Stimulated activated CD4-positive, alpha-beta T cell treated with anti-CD3 and anti-CD28 coated beads, Interleukin-1b, Interleukin-23, amount 100 ng/mL, for 4 hours (primary cell): ENCODE measurements at regions not wholly inside any gene's neighbourhood (a gene's known extent, or its start where the extent isn't known, plus 50 kb on each side); places are given as distances from the start of the nearest gene placed in this dataset.

Experiments
- DNase-seq, 2 donors: peaks; one replicate each; pipeline ENCODE4 v3.0.0-alpha.2; 2020; ENCODE audit warnings: low read depth in 2 of 2

DNA sequence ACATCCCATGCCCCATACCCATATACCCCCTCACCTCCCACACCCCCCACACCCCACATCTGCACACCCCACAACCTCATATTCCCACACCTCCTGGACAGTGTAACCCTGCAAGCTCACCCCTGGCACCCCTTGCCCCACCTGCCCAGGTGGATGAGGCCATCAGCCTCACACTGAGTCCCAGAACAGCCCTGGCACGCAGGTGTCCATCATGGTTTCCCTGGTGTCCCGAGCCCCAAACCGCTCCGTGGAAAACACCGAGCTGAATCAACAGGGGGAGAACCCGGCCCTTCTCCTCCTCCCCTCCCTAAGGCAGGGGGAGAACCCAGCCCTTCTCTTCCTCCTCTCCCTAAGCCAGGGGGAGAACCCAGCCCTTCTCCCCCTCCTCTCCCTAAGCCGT lies 415.6 kb upstream of the SALL3 start:
- DNase-seq = no peak

- DNase-seq = no peak
Observed at GRCh38 chr18:78564518-78564917, 415.1 kb upstream of the SALL3 start.

DNA sequence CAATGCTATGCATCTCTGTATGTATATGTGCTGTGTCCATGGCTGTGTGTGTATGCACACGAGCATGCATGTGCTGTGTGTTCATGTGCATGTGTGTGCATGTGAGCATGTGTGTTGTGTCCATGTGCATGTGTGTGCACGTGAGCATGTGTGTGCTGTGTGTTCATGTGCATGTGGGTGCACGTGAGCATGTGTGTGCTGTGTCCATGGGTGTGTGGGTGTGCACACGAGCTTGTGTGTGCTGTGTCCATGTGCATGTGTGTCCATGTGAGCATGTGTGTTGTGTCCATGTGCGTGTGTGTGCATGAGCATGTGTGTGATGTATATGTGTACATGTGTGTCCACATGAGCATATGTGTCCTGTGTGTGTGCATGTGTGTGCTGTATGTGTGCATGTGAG lies 414.4 kb upstream of the SALL3 start:
- DNase-seq = no peak

GRCh38 chr18:78566065-78566464 lies 413.6 kb upstream of the SALL3 start:
- DNase-seq = no peak

DNA sequence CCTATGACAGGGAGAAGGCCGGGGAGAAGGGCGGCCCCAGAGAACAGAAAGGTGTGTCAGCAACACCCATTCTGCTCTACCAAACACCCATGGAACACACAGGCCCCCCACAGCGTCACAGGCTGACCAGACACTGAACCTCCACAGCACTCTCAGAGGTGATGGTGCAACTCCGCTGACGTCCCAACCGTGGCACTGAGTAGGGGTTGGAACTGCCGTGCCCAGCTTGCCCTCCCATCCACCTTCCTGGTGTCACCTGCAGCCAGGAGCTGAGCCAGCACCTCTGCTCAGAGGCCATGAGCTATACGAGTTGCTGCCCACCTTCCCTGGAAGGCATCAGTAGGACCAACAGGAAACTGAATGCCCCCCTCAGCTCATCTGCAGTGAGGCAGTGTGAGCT lies 412.9 kb upstream of the SALL3 start:
- DNase-seq = no peak

DNA sequence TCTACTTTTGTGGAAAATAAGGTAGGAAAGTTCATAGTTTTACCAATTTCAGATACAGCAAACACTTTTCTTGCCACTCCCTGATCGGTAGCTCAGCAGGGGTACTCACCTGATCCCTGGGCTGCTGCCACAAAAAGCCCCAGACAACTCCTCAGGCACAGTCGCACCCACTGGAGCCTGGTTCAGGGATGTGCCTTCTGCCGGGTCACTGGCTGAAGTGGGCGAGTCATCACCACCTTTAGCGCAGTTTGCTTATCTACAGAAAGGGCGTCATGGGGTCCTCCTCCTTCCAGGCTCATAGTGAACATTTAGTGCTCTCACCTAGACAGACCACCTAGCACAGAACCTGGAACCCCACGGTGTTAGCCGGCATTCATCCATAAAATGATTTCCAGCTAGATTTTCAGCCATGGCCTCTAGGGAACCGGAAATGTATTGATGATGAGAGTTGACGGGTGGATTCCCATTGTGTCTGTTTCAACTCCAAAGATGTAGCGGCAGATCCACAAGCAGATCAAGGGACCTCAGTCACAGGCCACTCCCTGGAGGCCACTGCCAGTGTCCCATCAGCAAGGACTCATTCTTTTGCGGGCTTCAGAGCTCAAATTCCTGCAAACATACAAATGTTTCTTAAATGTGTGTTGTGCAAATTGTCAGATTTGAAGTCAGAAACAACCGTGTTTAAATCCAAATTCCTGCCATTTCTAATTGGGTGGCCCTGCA lies 408.4 kb upstream of the SALL3 start:
- DNase-seq = no peak

DNA sequence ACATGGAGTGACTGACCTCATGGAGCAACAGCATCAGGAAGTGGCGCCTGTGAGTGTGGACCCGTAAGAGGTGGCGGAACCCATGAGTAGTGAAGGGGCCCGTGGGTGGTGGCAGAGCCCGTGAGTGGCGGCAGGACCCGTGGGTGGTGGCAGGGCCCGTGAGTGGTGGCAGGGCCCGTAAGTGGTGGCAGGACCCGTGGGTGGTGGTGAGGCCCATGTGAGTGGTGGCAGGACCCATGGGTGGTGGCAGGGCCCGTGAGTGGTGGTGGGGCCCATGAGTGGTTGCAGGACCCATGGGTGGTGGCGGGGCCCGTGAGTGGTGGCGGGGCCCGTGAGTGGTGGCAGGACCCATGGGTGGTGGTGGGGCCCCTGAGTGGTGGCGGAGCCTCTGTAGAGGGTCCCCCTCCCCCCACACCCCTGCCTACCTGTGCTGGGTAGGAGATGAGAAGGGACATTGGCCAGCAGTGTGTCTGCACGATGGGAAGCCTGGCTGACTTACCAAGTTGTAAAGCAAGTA lies 407.7 kb upstream of the SALL3 start:
- DNase-seq = no peak

- DNase-seq = no peak
Observed at GRCh38 chr18:78573773-78574172, 405.8 kb upstream of the SALL3 start.

DNA sequence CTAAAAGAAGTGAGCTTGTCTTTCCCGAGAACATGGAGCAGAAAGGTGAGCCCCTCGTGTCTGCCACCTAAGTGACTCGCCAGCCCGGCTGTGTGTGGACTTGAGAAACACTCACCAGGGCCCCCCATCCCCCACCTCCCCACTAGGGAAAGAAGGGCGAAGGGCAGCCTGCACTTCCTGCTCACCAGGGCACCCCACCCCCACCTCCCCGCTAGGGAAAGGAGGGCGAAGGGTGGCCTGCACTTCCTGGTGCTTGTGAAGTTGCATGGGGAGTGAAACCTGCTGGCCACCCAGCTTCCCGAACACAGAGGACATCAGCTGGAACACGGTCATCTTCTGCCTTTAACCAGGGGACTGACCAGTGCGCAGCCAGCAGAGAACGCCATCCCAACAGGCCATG lies 402.7 kb upstream of the SALL3 start:
- no peak for DNase-seq

- no peak for DNase-seq
Observed at GRCh38 chr18:78579449-78579848, 400.2 kb upstream of the SALL3 start.

DNA sequence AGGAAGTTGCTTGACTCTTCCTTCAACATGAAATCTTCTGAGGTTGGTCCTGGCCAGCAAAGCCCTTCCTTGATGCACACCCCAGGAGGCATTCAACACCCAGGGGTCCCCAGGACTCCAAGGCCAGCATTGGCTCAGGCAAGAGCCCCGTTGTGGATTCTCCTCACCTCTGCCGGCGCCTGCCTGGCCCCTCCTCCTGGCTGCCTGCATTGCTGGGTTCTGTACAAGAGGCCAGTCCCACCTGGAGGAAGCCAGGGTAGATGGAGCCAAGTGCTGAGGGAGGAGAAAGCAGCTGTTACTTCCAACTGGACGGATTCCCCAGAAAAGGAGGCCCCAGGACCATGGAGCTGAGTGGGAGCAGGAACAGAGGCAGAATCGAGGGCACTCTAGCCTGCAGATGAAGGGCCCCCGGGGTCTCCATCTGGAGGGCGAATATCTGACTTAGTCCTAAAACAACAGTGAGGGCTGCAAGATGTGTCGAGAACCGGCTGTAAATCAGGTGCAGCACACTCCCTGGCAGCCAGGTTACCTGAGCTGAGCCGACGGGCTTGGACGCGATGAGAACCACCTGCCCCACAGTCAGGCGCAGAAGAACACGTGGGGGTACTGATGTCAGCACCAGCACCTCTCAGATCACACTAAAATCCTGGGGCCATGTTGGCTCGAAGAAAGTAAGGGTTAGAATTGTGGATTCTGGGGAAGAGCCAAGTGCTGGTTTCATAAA lies 399.6 kb upstream of the SALL3 start:
- DNase-seq = no peak

DNA sequence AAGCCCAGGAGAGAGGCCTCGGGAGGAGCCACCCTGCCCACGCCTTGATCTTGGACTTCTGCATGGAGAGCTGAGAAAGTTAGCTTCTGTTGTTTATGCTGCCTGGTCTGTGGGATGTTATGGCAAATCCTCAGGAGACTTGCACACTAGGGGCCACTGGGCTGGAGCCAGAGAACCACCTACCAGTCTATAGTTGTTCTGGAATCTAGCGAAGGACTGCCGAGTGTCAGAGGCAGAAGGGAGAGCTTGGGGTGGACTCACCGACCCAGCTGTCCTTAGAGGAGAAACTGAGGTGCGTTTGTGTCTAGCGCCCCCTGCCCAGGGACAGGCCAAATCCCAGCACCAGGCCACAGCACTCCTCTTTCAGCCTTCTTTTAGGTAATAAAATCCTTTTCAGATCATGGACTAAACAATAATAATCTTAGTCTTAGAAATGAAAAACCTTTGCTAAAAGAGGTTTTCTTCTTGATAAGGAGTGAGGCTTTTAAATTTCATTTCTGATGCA lies 398.7 kb upstream of the SALL3 start:
- no peak for DNase-seq

DNA sequence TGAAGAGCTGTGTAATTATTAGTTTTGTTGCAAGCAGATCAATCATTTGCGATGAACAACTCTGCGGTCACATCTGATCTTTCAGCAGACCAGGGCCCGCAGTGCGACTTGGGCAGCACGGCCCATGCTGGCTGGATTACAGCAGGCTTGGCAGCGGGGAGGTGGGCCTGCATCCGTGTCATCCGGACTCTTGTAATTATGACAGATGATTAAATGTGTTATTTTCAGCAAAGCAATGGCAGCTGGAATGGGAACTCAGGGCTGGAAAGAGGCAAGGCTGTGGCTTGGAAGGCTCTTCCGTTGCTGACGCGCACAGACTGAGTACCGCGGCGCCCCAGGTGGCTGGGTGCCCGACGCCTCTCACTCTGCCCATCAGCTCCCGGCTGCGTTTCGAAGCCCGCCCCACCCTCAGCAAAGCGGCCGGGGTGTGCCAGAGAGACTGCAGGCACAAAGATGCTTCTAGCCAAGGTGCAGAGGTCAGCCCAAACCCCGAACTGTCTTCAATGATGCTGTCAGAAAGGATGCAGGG lies 397.4 kb upstream of the SALL3 start:
- no peak for DNase-seq

GRCh38 chr18:78582898-78583738 lies 396.5 kb upstream of the SALL3 start:
- no peak for DNase-seq

DNA sequence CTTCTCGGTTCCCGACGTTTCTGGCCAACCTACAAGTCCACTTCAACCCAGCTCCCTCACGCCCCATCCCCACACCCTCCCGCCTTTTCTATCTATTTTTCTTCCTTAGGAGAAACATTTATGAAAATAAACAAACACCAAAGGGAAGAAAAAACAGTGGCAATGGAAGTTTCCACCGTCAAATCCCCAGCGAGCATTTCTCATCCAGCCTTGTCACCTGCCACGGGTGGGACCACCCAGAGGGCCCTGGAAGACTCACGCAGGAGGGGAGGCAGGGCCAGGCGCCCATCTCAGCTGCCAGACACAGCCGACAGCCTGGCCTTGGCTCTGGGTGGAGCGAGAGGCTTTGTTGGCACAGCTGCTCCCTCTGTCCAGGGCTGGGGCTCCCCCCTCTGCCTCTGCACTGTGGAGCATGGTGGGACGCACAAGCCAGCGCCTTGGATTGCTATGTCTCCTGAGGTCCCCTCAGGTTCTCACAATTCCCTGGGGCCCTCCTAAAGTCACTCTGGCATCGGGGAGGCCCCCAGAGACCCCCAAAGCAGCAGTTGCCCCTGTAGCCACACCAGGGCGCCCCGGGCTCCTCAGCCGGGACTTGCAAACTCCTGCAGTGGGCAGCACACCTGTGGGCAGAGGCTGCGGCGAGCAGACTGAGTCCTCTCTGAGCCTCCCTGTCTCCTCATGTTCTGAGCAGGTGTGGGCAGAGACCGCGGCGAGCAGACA lies 395.7 kb upstream of the SALL3 start:
- no peak for DNase-seq

GRCh38 chr18:78584459-78585022 lies 395.1 kb upstream of the SALL3 start:
- DNase-seq = no peak

- DNase-seq = no peak
Observed at GRCh38 chr18:78586586-78586985, 393.0 kb upstream of the SALL3 start.

GRCh38 chr18:78587096-78587495 lies 392.5 kb upstream of the SALL3 start:
- no peak for DNase-seq

DNA sequence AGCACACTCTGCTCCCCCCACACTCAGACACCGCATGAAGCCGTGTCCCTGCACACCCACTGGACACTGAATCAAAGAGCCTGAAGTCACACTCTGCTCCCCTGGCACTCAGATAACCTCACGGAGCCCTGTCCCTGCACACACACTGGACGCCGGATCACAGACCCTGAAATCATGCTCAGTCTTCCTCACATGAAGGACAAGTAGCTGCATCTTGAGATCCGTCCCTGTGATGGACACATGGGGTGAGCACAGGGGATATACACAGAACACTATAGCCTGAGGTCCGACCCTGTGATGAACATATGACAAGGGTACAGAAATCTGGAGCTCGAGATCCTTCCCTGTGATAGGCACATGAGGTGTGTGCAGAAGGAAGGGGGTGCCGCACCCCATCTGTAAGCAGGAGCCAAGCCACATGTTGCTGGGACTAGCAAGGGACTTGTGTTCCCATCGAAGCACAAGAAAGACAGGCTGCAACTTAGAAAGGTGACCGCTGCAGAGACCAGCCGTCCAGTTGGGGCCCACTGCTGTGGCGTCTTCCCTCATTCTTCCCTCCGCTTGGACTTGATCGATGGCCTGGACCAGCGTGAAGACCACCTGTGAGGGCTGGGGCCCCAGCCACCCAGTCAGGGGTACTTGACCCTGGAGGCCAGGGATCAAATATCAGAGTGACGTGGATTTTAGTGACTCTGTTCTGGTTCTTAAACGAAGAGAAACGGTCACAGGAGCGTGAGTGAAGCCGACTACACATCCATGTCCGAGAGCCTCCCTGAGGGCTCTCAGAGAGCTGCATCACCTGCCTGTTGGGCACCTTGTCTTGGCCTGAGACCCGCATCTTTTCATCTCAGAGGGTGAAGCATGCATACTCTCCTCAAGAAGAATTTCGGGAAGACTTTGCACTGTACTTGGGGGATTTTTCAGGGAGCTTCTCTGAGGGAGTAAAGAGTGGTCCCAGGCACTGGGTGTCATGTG lies 391.7 kb upstream of the SALL3 start:
- DNase-seq = no peak
